Neural cell (in vitro differentiated cells): ENCODE measurements at regions not wholly inside any gene's neighbourhood (a gene's known extent, or its start where the extent isn't known, plus 50 kb on each side); places are given as distances from the start of the nearest gene placed in this dataset.

Experiments
- CTCF ChIP-seq: fragments of 450-650 bp; IDR thresholded peaks from 2 replicates; pipeline ENCODE4 v1.5.1; 2014; ENCODE audit warnings: antibody characterized with exemption, mild to moderate bottlenecking, moderate library complexity; ENCODE audit not compliant: poor library complexity, severe bottlenecking
- EP300 ChIP-seq: fragments of 450-650 bp; conservative IDR thresholded peaks from 2 replicates; pipeline ENCODE4 v1.6.1; 2014; ENCODE audit warnings: antibody characterized with exemption, mild to moderate bottlenecking, moderate library complexity; ENCODE audit not compliant: poor library complexity, severe bottlenecking
- EZH2 ChIP-seq: fragments of 200-600, 300-800 bp; shearing (Covaris generic), sonication (generic); IDR thresholded peaks from 2 replicates; pipeline ENCODE4 v1.6.1; 2014; ENCODE audit warnings: antibody characterized with exemption, low read length, borderline replicate concordance, mild to moderate bottlenecking; ENCODE audit not compliant: insufficient read depth, poor library complexity, severe bottlenecking
- POLR2AphosphoS5 ChIP-seq: IDR thresholded peaks from 2 replicates; pipeline ENCODE4 v1.6.1; 2012
- RAD21 ChIP-seq: fragments of 450-650 bp; conservative IDR thresholded peaks from 2 replicates; pipeline ENCODE4 v1.6.1; 2014; ENCODE audit warnings: antibody characterized with exemption, mild to moderate bottlenecking, moderate library complexity
- SMC3 ChIP-seq: fragments of 450-650 bp; conservative IDR thresholded peaks from 2 replicates; pipeline ENCODE4 v1.6.1; 2014; ENCODE audit warnings: antibody characterized with exemption, mild to moderate bottlenecking, moderate library complexity; ENCODE audit not compliant: poor library complexity
- TF ChIP-seq, protein P1 (sequence below): IDR thresholded peaks from 2 replicates; pipeline ENCODE4 v1.6.1; 2012; ENCODE audit warnings: borderline replicate concordance

DNA sequence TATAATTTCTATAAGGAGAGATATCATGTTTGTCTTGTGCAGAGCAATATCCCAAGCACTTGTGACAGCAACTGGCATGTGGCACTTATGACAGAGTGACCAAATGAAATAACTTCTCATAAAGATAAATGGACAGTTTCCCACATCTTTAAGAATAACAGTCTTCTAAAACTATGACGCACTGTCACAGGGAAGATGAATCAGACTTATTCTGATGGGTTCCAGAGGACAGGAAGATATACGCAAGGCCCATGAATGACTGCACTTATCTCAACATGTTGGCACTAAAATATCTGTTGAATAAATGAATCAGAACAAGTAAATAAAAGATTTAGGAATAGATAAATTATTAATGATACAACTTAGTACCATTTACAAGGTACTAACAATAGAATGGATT, 465.8 kb upstream of the SYT1 start:
- no peak for TF ChIP-seq RAD21
- TF ChIP-seq CTCF: no peak
- TF ChIP-seq, protein P1, sequence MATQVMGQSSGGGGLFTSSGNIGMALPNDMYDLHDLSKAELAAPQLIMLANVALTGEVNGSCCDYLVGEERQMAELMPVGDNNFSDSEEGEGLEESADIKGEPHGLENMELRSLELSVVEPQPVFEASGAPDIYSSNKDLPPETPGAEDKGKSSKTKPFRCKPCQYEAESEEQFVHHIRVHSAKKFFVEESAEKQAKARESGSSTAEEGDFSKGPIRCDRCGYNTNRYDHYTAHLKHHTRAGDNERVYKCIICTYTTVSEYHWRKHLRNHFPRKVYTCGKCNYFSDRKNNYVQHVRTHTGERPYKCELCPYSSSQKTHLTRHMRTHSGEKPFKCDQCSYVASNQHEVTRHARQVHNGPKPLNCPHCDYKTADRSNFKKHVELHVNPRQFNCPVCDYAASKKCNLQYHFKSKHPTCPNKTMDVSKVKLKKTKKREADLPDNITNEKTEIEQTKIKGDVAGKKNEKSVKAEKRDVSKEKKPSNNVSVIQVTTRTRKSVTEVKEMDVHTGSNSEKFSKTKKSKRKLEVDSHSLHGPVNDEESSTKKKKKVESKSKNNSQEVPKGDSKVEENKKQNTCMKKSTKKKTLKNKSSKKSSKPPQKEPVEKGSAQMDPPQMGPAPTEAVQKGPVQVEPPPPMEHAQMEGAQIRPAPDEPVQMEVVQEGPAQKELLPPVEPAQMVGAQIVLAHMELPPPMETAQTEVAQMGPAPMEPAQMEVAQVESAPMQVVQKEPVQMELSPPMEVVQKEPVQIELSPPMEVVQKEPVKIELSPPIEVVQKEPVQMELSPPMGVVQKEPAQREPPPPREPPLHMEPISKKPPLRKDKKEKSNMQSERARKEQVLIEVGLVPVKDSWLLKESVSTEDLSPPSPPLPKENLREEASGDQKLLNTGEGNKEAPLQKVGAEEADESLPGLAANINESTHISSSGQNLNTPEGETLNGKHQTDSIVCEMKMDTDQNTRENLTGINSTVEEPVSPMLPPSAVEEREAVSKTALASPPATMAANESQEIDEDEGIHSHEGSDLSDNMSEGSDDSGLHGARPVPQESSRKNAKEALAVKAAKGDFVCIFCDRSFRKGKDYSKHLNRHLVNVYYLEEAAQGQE: no peak
- no peak for TF ChIP-seq EZH2
- TF ChIP-seq SMC3: no peak
- TF ChIP-seq POLR2AphosphoS5: no peak
- no peak for TF ChIP-seq EP300
